ENCODE measurements at regions not wholly inside any gene's neighbourhood (a gene's known extent, or its start where the extent isn't known, plus 50 kb on each side); places are given as distances from the start of the nearest gene placed in this dataset.

DNA sequence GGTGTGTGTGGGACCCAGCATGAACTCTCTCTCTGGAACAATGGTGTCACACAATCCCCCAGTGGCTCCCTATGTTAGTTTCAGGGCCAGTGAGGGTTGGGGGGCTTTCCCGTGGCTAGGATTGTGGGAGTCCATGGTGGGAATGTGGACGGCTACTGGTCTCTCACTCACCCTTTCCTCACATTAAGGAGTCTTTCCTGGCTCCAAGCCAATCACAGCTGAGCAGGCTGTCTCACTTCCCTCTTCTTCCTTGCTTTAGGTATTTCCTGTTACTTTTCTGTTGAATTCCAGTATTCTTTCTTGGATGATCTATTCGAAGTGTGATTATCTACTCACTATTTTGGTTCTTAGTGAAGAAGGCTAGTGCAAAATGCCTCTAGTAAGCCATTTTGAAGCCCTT lies 324.4 kb upstream of the MPDZ start:
- no peak for TF ChIP-seq RARB (CRISPR knock-in tag; IDR thresholded peaks at IDR 0.05)
- no peak for TF ChIP-seq ZNF70 (CRISPR knock-in tag; IDR thresholded peaks at IDR 0.05)
- TF ChIP-seq SNAI2 (CRISPR knock-in tag; IDR thresholded peaks at IDR 0.05), result no peak
- TF ChIP-seq, protein P1, sequence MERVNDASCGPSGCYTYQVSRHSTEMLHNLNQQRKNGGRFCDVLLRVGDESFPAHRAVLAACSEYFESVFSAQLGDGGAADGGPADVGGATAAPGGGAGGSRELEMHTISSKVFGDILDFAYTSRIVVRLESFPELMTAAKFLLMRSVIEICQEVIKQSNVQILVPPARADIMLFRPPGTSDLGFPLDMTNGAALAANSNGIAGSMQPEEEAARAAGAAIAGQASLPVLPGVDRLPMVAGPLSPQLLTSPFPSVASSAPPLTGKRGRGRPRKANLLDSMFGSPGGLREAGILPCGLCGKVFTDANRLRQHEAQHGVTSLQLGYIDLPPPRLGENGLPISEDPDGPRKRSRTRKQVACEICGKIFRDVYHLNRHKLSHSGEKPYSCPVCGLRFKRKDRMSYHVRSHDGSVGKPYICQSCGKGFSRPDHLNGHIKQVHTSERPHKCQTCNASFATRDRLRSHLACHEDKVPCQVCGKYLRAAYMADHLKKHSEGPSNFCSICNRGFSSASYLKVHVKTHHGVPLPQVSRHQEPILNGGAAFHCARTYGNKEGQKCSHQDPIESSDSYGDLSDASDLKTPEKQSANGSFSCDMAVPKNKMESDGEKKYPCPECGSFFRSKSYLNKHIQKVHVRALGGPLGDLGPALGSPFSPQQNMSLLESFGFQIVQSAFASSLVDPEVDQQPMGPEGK (CRISPR knock-in tag; IDR thresholded peaks at IDR 0.05; ENCODE audit: borderline replicate concordance), result no peak
- no peak for TF ChIP-seq ZFP30 (CRISPR knock-in tag; IDR thresholded peaks at IDR 0.05)
- no peak for TF ChIP-seq OSR1 (CRISPR knock-in tag; IDR thresholded peaks at IDR 0.05)
- TF ChIP-seq PPARA (CRISPR knock-in tag; IDR thresholded peaks at IDR 0.05; ENCODE audit: borderline replicate concordance), result no peak
- no peak for TF ChIP-seq TOX (CRISPR knock-in tag; IDR thresholded peaks at IDR 0.05; ENCODE audit: borderline replicate concordance)

All from SK-N-SH treated with all-trans-retinoic acid at 6 μM for 48 hours (cell line).